ENCODE measurements at regions not wholly inside any gene's neighbourhood (a gene's known extent, or its start where the extent isn't known, plus 50 kb on each side); places are given as distances from the start of the nearest gene placed in this dataset.
"Not testable (repeated sequence)": the region's sequence is repeated elsewhere in the genome, so short reads cannot be mapped to it uniquely, and the experiment has no call there.

- H3K9me3 ChIP-seq: no peaks in the 10 kb centered on the region
- H3K36me3 ChIP-seq: no peaks in the 10 kb centered on the region
- H3K27me3 ChIP-seq: no peaks in the 10 kb centered on the region
- 83% methylated on average over 5 of the region's 5 CpGs for WGBS, 2 donors
- TF ChIP-seq EP300 (IDR thresholded peaks at IDR 0.05) (no peak), POLR2A (IDR thresholded peaks at IDR 0.05) (no peak), CTCF (IDR thresholded peaks at IDR 0.05) (no peak)
- peaks cover 0 to 3% (median 0%) of the 10 kb centered on the region in 4 donors for H3K4me1 ChIP-seq
- H3K4me3 ChIP-seq: no peak overlapping the region
- DNase-seq (ENCODE audit: low spot score in 2 of 2): no peak
- H3K27ac ChIP-seq: no peak overlapping the region
Measured at GRCh38 chr10:28894146-28894545, 216.8 kb downstream of the BAMBI start.

GRCh38 chr10:28895671-28896070 is 218.3 kb downstream of the BAMBI start:
- not testable (repeated sequence) for H3K27me3 ChIP-seq; H3K9me3 ChIP-seq; H3K4me3 ChIP-seq; H3K4me1 ChIP-seq; H3K36me3 ChIP-seq; H3K27ac ChIP-seq; DNase-seq (ENCODE audit: low spot score in 2 of 2)
- 85 to 87% methylated on average over 15 of the region's 15 CpGs for WGBS, 2 donors

- H3K36me3 ChIP-seq; DNase-seq (ENCODE audit: low spot score in 2 of 2); H3K4me1 ChIP-seq; H3K27me3 ChIP-seq; H3K9me3 ChIP-seq; H3K4me3 ChIP-seq: not testable (repeated sequence)
- 93 to 95% methylated on average over 37 to 41 of the region's 44 CpGs for WGBS, 2 donors
- H3K27ac ChIP-seq: peak overlapping the region in 1 of 4 donors; percentile 29
Measured at GRCh38 chr10:28896791-28897409, 219.6 kb downstream of the BAMBI start.

- DNase-seq (ENCODE audit: low spot score in 2 of 2): no peak
- H3K4me3 ChIP-seq: no peak overlapping the region
- 58 to 64% methylated on average over 23 of the region's 23 CpGs for WGBS, 2 donors
Measured at GRCh38 chr10:28897617-28898464, 220.5 kb downstream of the BAMBI start.

GRCh38 chr10:28902215-28902614 is 224.9 kb downstream of the BAMBI start:
- TF ChIP-seq EP300 (IDR thresholded peaks at IDR 0.05) (no peak), CTCF (IDR thresholded peaks at IDR 0.05) (no peak), POLR2A (IDR thresholded peaks at IDR 0.05) (no peak)
- Histone ChIP-seq H3K36me3 (no peaks in the 10 kb centered on the region), H3K27me3 (no peaks in the 10 kb centered on the region), H3K27ac (no peak overlapping the region), H3K9me3 (no peaks in the 10 kb centered on the region), H3K4me3 (no peak overlapping the region), H3K4me1 (no peaks in the 10 kb centered on the region)
- WGBS, 2 donors: 79 to 81% methylated on average over 3 of the region's 3 CpGs
- no peak for DNase-seq (ENCODE audit: low spot score in 2 of 2)

More at GRCh38 chr10:28897617-28898464, 220.5 kb downstream of the BAMBI start:
- Histone ChIP-seq H3K4me1 (peaks cover 0 to under 1% (median 0%) of the 10 kb centered on the region in 4 donors), H3K27ac (peak overlapping the region in 1 of 4 donors; percentile 29), H3K36me3 (no peaks in the 10 kb centered on the region), H3K9me3 (no peaks in the 10 kb centered on the region), H3K27me3 (no peaks in the 10 kb centered on the region)
- TF ChIP-seq EP300 (IDR thresholded peaks at IDR 0.05): peak in 1 of 2 donors; percentile 22
- no peak for TF ChIP-seq CTCF (IDR thresholded peaks at IDR 0.05)
- TF ChIP-seq POLR2A (IDR thresholded peaks at IDR 0.05): no peak

- no peaks in the 10 kb centered on the region for H3K27me3 ChIP-seq
- H3K9me3 ChIP-seq: no peaks in the 10 kb centered on the region
- no peak overlapping the region for H3K27ac ChIP-seq
- 68 to 69% methylated on average over 2 of the region's 2 CpGs for WGBS, 2 donors
- H3K4me3 ChIP-seq: no peak overlapping the region
- no peak for DNase-seq (ENCODE audit: low spot score in 2 of 2)
- no peaks in the 10 kb centered on the region for H3K36me3 ChIP-seq
- no peaks in the 10 kb centered on the region for H3K4me1 ChIP-seq
- no peak for TF ChIP-seq EP300 (IDR thresholded peaks at IDR 0.05)
- no peak for TF ChIP-seq POLR2A (IDR thresholded peaks at IDR 0.05)
- TF ChIP-seq CTCF (IDR thresholded peaks at IDR 0.05): no peak
Measured at GRCh38 chr10:28903063-28903462, 225.7 kb downstream of the BAMBI start.

Measured in tibial nerve (tissue), 4 donors.